ENCODE measurements at regions not wholly inside any gene's neighbourhood (a gene's known extent, or its start where the extent isn't known, plus 50 kb on each side); places are given as distances from the start of the nearest gene placed in this dataset.

GRCh38 chr7:26083113-26083512 is 68.9 kb upstream of the NFE2L3 start:
- TF ChIP-seq POLR2A (IDR thresholded peaks at IDR 0.05; ENCODE audit: low read depth, low read length): no peak
- no peak for TF ChIP-seq TAF1 (IDR thresholded peaks at IDR 0.05; ENCODE audit: borderline replicate concordance, low read depth, low read length)
- TF ChIP-seq POLR2AphosphoS5 (IDR thresholded peaks at IDR 0.05; ENCODE audit: low read depth, low read length): no peak
